Testis (tissue), 2 donors: ENCODE measurements at regions not wholly inside any gene's neighbourhood (a gene's known extent, or its start where the extent isn't known, plus 50 kb on each side); places are given as distances from the start of the nearest gene placed in this dataset.

Experiments
- CTCF ChIP-seq, 3 experiments: fragments of 450-650 bp in 2 of 3; fragments of 200-600 bp in 1 of 3; sonication (generic) in 1 of 3; IDR thresholded peaks; one replicate each; pipeline ENCODE4 v1.5.1; 2016 to 2019; ENCODE audit warnings: antibody characterized with exemption in 3 of 3, mild to moderate bottlenecking in 2 of 3, moderate library complexity in 1 of 3
- POLR2A ChIP-seq: fragments of 450-650 bp; IDR thresholded peaks from one replicate; pipeline ENCODE4 v1.6.1; 2017; ENCODE audit warnings: antibody characterized with exemption, mild to moderate bottlenecking, moderate library complexity

- no peak for TF ChIP-seq POLR2A
- TF ChIP-seq CTCF (IDR thresholded peaks at IDR 0.05), result no peak
Observed at GRCh38 chr17:77884019-77884418, 74.5 kb upstream of the TNRC6C start.
